ENCODE measurements at regions not wholly inside any gene's neighbourhood (a gene's known extent, or its start where the extent isn't known, plus 50 kb on each side); places are given as distances from the start of the nearest gene placed in this dataset.

GRCh38 chrX:98432413-98432812, 1548.7 kb downstream of the RPA4 start:
- TF ChIP-seq POLR2A (IDR thresholded peaks at IDR 0.05) = no peak
- TF ChIP-seq, protein P1, sequence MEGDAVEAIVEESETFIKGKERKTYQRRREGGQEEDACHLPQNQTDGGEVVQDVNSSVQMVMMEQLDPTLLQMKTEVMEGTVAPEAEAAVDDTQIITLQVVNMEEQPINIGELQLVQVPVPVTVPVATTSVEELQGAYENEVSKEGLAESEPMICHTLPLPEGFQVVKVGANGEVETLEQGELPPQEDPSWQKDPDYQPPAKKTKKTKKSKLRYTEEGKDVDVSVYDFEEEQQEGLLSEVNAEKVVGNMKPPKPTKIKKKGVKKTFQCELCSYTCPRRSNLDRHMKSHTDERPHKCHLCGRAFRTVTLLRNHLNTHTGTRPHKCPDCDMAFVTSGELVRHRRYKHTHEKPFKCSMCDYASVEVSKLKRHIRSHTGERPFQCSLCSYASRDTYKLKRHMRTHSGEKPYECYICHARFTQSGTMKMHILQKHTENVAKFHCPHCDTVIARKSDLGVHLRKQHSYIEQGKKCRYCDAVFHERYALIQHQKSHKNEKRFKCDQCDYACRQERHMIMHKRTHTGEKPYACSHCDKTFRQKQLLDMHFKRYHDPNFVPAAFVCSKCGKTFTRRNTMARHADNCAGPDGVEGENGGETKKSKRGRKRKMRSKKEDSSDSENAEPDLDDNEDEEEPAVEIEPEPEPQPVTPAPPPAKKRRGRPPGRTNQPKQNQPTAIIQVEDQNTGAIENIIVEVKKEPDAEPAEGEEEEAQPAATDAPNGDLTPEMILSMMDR (IDR thresholded peaks at IDR 0.05) = no peak
- no peak for DNase-seq
- H3K4me3 ChIP-seq = no peak overlapping the region
- no peaks in the 10 kb centered on the region for H3K4me1 ChIP-seq
- no peak overlapping the region for H3K27ac ChIP-seq
- no peaks in the 10 kb centered on the region for H3K36me3 ChIP-seq
- H3K27me3 ChIP-seq = no peaks in the 10 kb centered on the region
- no peaks in the 10 kb centered on the region for H3K9me3 ChIP-seq

- Histone ChIP-seq H3K27ac (no peak overlapping the region), H3K4me3 (no peak overlapping the region), H3K9me3 (no peaks in the 10 kb centered on the region), H3K27me3 (no peaks in the 10 kb centered on the region), H3K4me1 (no peaks in the 10 kb centered on the region), H3K36me3 (no peaks in the 10 kb centered on the region)
- TF ChIP-seq, protein P1 (IDR thresholded peaks at IDR 0.05) = no peak
- TF ChIP-seq POLR2A (IDR thresholded peaks at IDR 0.05) = no peak
- DNase-seq = no peak
These were observed 1564.8 kb downstream of the RPA4 start for GRCh38 chrX:98448524-98448923.

DNA sequence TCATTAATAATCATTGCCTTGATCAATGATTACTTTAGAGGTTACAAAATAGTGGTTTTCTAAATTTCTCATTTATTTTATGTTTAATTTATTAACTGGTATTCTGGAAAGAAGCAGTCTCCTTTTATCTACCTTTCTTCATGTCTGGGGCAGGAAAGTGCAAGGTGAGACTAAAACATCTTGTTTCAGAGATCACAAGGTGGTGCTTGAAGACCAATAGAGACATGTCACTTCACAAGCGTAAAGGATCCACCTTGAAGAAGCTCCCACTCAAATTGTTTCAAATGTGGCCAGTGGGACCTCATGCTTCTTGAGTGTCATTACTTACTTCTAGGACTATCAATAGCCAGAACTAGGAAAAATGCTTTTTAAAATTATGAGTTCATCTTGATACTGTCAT, 1568.7 kb downstream of the RPA4 start:
- no peaks in the 10 kb centered on the region for H3K4me1 ChIP-seq
- no peak for TF ChIP-seq POLR2A (IDR thresholded peaks at IDR 0.05)
- TF ChIP-seq, protein P1 (IDR thresholded peaks at IDR 0.05) = no peak
- H3K27ac ChIP-seq = no peak overlapping the region
- no peaks in the 10 kb centered on the region for H3K9me3 ChIP-seq
- no peaks in the 10 kb centered on the region for H3K27me3 ChIP-seq
- DNase-seq = no peak
- no peaks in the 10 kb centered on the region for H3K36me3 ChIP-seq
- no peak overlapping the region for H3K4me3 ChIP-seq

DNA sequence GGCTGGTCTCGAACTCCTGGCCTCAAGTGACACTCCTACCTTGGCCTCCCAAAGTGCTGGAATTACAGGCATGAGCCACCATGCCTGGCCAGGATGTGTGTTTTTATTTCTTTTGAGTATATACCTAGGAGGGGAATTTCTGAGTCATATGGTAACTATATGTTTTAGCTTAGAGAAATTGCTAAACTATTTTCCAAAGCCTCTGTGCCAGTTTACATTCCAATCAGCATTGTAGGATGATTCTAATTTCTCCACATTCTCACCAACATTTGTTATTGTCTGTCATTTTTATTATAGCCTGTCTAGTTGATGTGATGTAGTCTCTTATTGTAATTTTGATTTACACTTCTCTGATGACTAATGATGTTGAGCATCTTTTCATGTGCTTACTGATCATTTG, 1576.0 kb downstream of the RPA4 start:
- Histone ChIP-seq H3K4me1 (no peaks in the 10 kb centered on the region), H3K9me3 (no peaks in the 10 kb centered on the region), H3K27me3 (no peaks in the 10 kb centered on the region), H3K4me3 (no peak overlapping the region), H3K27ac (no peak overlapping the region), H3K36me3 (no peaks in the 10 kb centered on the region)
- TF ChIP-seq POLR2A (IDR thresholded peaks at IDR 0.05) = no peak
- TF ChIP-seq, protein P1 (IDR thresholded peaks at IDR 0.05) = no peak
- DNase-seq = no peak

DNA sequence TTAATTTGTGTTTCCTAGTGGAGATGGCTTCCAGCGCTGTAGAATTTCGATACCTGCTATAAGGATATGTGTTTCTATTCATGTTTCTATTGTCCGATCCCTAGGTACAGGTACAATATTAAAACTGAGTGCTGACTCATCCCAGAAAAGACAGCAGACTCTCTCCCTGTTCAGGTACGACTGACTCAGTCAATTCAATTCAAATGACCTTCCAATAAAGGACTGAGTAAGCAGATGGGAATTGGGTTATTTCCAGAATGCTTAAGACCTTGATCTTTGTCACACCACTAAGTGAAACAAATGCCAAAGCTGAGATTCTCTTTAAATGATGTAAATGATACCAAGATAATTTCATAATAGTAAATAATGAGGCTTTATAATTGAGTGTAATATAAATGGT, 1596.9 kb downstream of the RPA4 start:
- Histone ChIP-seq H3K4me3 (no peak overlapping the region), H3K27me3 (no peaks in the 10 kb centered on the region), H3K4me1 (no peaks in the 10 kb centered on the region), H3K9me3 (no peaks in the 10 kb centered on the region), H3K27ac (no peak overlapping the region), H3K36me3 (no peaks in the 10 kb centered on the region)
- TF ChIP-seq, protein P1 (IDR thresholded peaks at IDR 0.05) = no peak
- no peak for TF ChIP-seq POLR2A (IDR thresholded peaks at IDR 0.05)
- no peak for DNase-seq

GRCh38 chrX:98481636-98482035, 1597.9 kb downstream of the RPA4 start:
- no peak for DNase-seq
- Histone ChIP-seq H3K27ac (no peak overlapping the region), H3K36me3 (no peaks in the 10 kb centered on the region), H3K9me3 (no peaks in the 10 kb centered on the region), H3K27me3 (no peaks in the 10 kb centered on the region), H3K4me1 (no peaks in the 10 kb centered on the region), H3K4me3 (no peak overlapping the region)
- no peak for TF ChIP-seq POLR2A (IDR thresholded peaks at IDR 0.05)
- TF ChIP-seq, protein P1 (IDR thresholded peaks at IDR 0.05) = no peak
